ENCODE measurements at regions not wholly inside any gene's neighbourhood (a gene's known extent, or its start where the extent isn't known, plus 50 kb on each side); places are given as distances from the start of the nearest gene placed in this dataset.
A peak's percentile ranks its signal among the peaks of the same experiment; 100 is the strongest.

- 83% methylated on average over 9 of the region's 9 CpGs for WGBS
- H3K4me3 ChIP-seq (ENCODE audit: low read length in 2 of 2) = no peak overlapping the region
- DNase-seq (ENCODE audit: low read depth in 6 of 9, low spot score in 9 of 9) = no peak
- H3K27ac ChIP-seq (ENCODE audit: low read depth in 1 of 2, low read length in 1 of 2) = no peak overlapping the region
- H3K36me3 ChIP-seq (ENCODE audit: control insufficient read depth in 2 of 2, insufficient read depth in 2 of 2, low read length in 1 of 2) = no peaks in the 10 kb centered on the region
- no peaks in the 10 kb centered on the region for H3K9me3 ChIP-seq (ENCODE audit: control insufficient read depth in 2 of 2, insufficient read depth in 1 of 2, low read length in 1 of 2)
- H3K27me3 ChIP-seq (ENCODE audit: control insufficient read depth in 2 of 2, insufficient read depth in 1 of 2, low read length in 1 of 2) = no peaks in the 10 kb centered on the region
- H3K4me1 ChIP-seq (ENCODE audit: control insufficient read depth in 2 of 2, insufficient read depth in 2 of 2, low read length in 2 of 2) = no peaks in the 10 kb centered on the region
Observed at GRCh38 chr5:157961176-157961575, 102.2 kb upstream of the CLINT1 start.

- H3K27ac ChIP-seq (ENCODE audit: low read depth in 1 of 2, low read length in 1 of 2) = no peak overlapping the region
- no peak overlapping the region for H3K4me3 ChIP-seq (ENCODE audit: low read length in 2 of 2)
- no peaks in the 10 kb centered on the region for H3K9me3 ChIP-seq (ENCODE audit: control insufficient read depth in 2 of 2, insufficient read depth in 1 of 2, low read length in 1 of 2)
- H3K36me3 ChIP-seq (ENCODE audit: control insufficient read depth in 2 of 2, insufficient read depth in 2 of 2, low read length in 1 of 2) = no peaks in the 10 kb centered on the region
- no peak for DNase-seq (ENCODE audit: low read depth in 6 of 9, low spot score in 9 of 9)
- H3K27me3 ChIP-seq (ENCODE audit: control insufficient read depth in 2 of 2, insufficient read depth in 1 of 2, low read length in 1 of 2) = no peaks in the 10 kb centered on the region
- no peaks in the 10 kb centered on the region for H3K4me1 ChIP-seq (ENCODE audit: control insufficient read depth in 2 of 2, insufficient read depth in 2 of 2, low read length in 2 of 2)
Observed at GRCh38 chr5:157959370-157959769, 100.4 kb upstream of the CLINT1 start.

- Histone ChIP-seq H3K36me3 (ENCODE audit: control insufficient read depth in 2 of 2, insufficient read depth in 2 of 2, low read length in 1 of 2) (no peaks in the 10 kb centered on the region), H3K9me3 (ENCODE audit: control insufficient read depth in 2 of 2, insufficient read depth in 1 of 2, low read length in 1 of 2) (no peaks in the 10 kb centered on the region), H3K4me3 (ENCODE audit: low read length in 2 of 2) (no peak overlapping the region), H3K4me1 (ENCODE audit: control insufficient read depth in 2 of 2, insufficient read depth in 2 of 2, low read length in 2 of 2) (no peaks in the 10 kb centered on the region), H3K27me3 (ENCODE audit: control insufficient read depth in 2 of 2, insufficient read depth in 1 of 2, low read length in 1 of 2) (no peaks in the 10 kb centered on the region), H3K27ac (ENCODE audit: low read depth in 1 of 2, low read length in 1 of 2) (no peak overlapping the region)
- no peak for DNase-seq (ENCODE audit: low read depth in 6 of 9, low spot score in 9 of 9)
- WGBS = 63% methylated on average over 3 of the region's 3 CpGs
Observed at GRCh38 chr5:157956271-157956885, 97.4 kb upstream of the CLINT1 start.

GRCh38 chr5:157955541-157956172 is 96.7 kb upstream of the CLINT1 start:
- 98% methylated on average over 6 of the region's 6 CpGs for WGBS
- no peak overlapping the region for H3K27ac ChIP-seq (ENCODE audit: low read depth in 1 of 2, low read length in 1 of 2)
- no peaks in the 10 kb centered on the region for H3K9me3 ChIP-seq (ENCODE audit: control insufficient read depth in 2 of 2, insufficient read depth in 1 of 2, low read length in 1 of 2)
- no peaks in the 10 kb centered on the region for H3K36me3 ChIP-seq (ENCODE audit: control insufficient read depth in 2 of 2, insufficient read depth in 2 of 2, low read length in 1 of 2)
- H3K4me3 ChIP-seq (ENCODE audit: low read length in 2 of 2) = no peak overlapping the region
- no peak for DNase-seq (ENCODE audit: low read depth in 6 of 9, low spot score in 9 of 9)
- H3K27me3 ChIP-seq (ENCODE audit: control insufficient read depth in 2 of 2, insufficient read depth in 1 of 2, low read length in 1 of 2) = no peaks in the 10 kb centered on the region
- no peaks in the 10 kb centered on the region for H3K4me1 ChIP-seq (ENCODE audit: control insufficient read depth in 2 of 2, insufficient read depth in 2 of 2, low read length in 2 of 2)

GRCh38 chr5:157952374-157952685 is 93.4 kb upstream of the CLINT1 start:
- Histone ChIP-seq H3K36me3 (ENCODE audit: control insufficient read depth in 2 of 2, insufficient read depth in 2 of 2, low read length in 1 of 2) (no peaks in the 10 kb centered on the region), H3K4me1 (ENCODE audit: control insufficient read depth in 2 of 2, insufficient read depth in 2 of 2, low read length in 2 of 2) (peaks cover 0 to 4% of the 10 kb centered on the region in 2 donors), H3K27me3 (ENCODE audit: control insufficient read depth in 2 of 2, insufficient read depth in 1 of 2, low read length in 1 of 2) (no peaks in the 10 kb centered on the region), H3K9me3 (ENCODE audit: control insufficient read depth in 2 of 2, insufficient read depth in 1 of 2, low read length in 1 of 2) (no peaks in the 10 kb centered on the region), H3K4me3 (ENCODE audit: low read length in 2 of 2) (no peak overlapping the region), H3K27ac (ENCODE audit: low read depth in 1 of 2, low read length in 1 of 2) (no peak overlapping the region)
- WGBS = 99% methylated on average over 1 of the region's 1 CpG
- DNase-seq (ENCODE audit: low read depth in 6 of 9, low spot score in 9 of 9) = no peak

GRCh38 chr5:157951673-157952373 is 92.9 kb upstream of the CLINT1 start:
- DNase-seq (ENCODE audit: low read depth in 6 of 9, low spot score in 9 of 9) = no peak
- Histone ChIP-seq H3K27ac (ENCODE audit: low read depth in 1 of 2, low read length in 1 of 2) (no peak overlapping the region), H3K4me1 (ENCODE audit: control insufficient read depth in 2 of 2, insufficient read depth in 2 of 2, low read length in 2 of 2) (peaks cover 0 to 4% of the 10 kb centered on the region in 2 donors), H3K9me3 (ENCODE audit: control insufficient read depth in 2 of 2, insufficient read depth in 1 of 2, low read length in 1 of 2) (no peaks in the 10 kb centered on the region), H3K4me3 (ENCODE audit: low read length in 2 of 2) (no peak overlapping the region), H3K36me3 (ENCODE audit: control insufficient read depth in 2 of 2, insufficient read depth in 2 of 2, low read length in 1 of 2) (no peaks in the 10 kb centered on the region), H3K27me3 (ENCODE audit: control insufficient read depth in 2 of 2, insufficient read depth in 1 of 2, low read length in 1 of 2) (no peaks in the 10 kb centered on the region)
- 86% methylated on average over 4 of the region's 4 CpGs for WGBS

- no peaks in the 10 kb centered on the region for H3K27me3 ChIP-seq (ENCODE audit: control insufficient read depth in 2 of 2, insufficient read depth in 1 of 2, low read length in 1 of 2)
- 98% methylated on average over 1 of the region's 1 CpG for WGBS
- H3K36me3 ChIP-seq (ENCODE audit: control insufficient read depth in 2 of 2, insufficient read depth in 2 of 2, low read length in 1 of 2) = no peaks in the 10 kb centered on the region
- H3K27ac ChIP-seq (ENCODE audit: low read depth in 1 of 2, low read length in 1 of 2) = no peak overlapping the region
- H3K4me1 ChIP-seq (ENCODE audit: control insufficient read depth in 2 of 2, insufficient read depth in 2 of 2, low read length in 2 of 2) = peaks cover 0 to 4% of the 10 kb centered on the region in 2 donors
- no peaks in the 10 kb centered on the region for H3K9me3 ChIP-seq (ENCODE audit: control insufficient read depth in 2 of 2, insufficient read depth in 1 of 2, low read length in 1 of 2)
- H3K4me3 ChIP-seq (ENCODE audit: low read length in 2 of 2) = no peak overlapping the region
- no peak for DNase-seq (ENCODE audit: low read depth in 6 of 9, low spot score in 9 of 9)
Observed at GRCh38 chr5:157949520-157949919, 90.6 kb upstream of the CLINT1 start.

- Histone ChIP-seq H3K27me3 (ENCODE audit: control insufficient read depth in 2 of 2, insufficient read depth in 1 of 2, low read length in 1 of 2) (no peaks in the 10 kb centered on the region), H3K36me3 (ENCODE audit: control insufficient read depth in 2 of 2, insufficient read depth in 2 of 2, low read length in 1 of 2) (no peaks in the 10 kb centered on the region), H3K4me1 (ENCODE audit: control insufficient read depth in 2 of 2, insufficient read depth in 2 of 2, low read length in 2 of 2) (peaks cover 0 to 4% of the 10 kb centered on the region in 2 donors), H3K4me3 (ENCODE audit: low read length in 2 of 2) (no peak overlapping the region), H3K27ac (ENCODE audit: low read depth in 1 of 2, low read length in 1 of 2) (peak overlapping the region in 1 of 2 donors; percentile 41), H3K9me3 (ENCODE audit: control insufficient read depth in 2 of 2, insufficient read depth in 1 of 2, low read length in 1 of 2) (no peaks in the 10 kb centered on the region)
- peak; percentile 71 to 96 (median 88) for DNase-seq (ENCODE audit: low read depth in 6 of 9, low spot score in 9 of 9)
- WGBS = 25% methylated on average over 11 of the region's 11 CpGs
Observed at GRCh38 chr5:157948738-157949410, 89.9 kb upstream of the CLINT1 start.

GRCh38 chr5:157947156-157947555 is 88.2 kb upstream of the CLINT1 start:
- Histone ChIP-seq H3K4me3 (ENCODE audit: low read length in 2 of 2) (no peak overlapping the region), H3K27me3 (ENCODE audit: control insufficient read depth in 2 of 2, insufficient read depth in 1 of 2, low read length in 1 of 2) (no peaks in the 10 kb centered on the region), H3K36me3 (ENCODE audit: control insufficient read depth in 2 of 2, insufficient read depth in 2 of 2, low read length in 1 of 2) (no peaks in the 10 kb centered on the region), H3K9me3 (ENCODE audit: control insufficient read depth in 2 of 2, insufficient read depth in 1 of 2, low read length in 1 of 2) (no peaks in the 10 kb centered on the region), H3K27ac (ENCODE audit: low read depth in 1 of 2, low read length in 1 of 2) (no peak overlapping the region), H3K4me1 (ENCODE audit: control insufficient read depth in 2 of 2, insufficient read depth in 2 of 2, low read length in 2 of 2) (peaks cover 0 to 4% of the 10 kb centered on the region in 2 donors)
- 97% methylated on average over 7 of the region's 7 CpGs for WGBS
- no peak for DNase-seq (ENCODE audit: low read depth in 6 of 9, low spot score in 9 of 9)
